Activated T-cell treated with anti-CD3 and anti-CD28 coated beads for 24 hours (primary cell): ENCODE measurements at regions not wholly inside any gene's neighbourhood (a gene's known extent, or its start where the extent isn't known, plus 50 kb on each side); places are given as distances from the start of the nearest gene placed in this dataset.
"Not testable (repeated sequence)": the region's sequence is repeated elsewhere in the genome, so short reads cannot be mapped to it uniquely, and the experiment has no call there.

Experiments used
- DNase-seq: peaks from one replicate; pipeline ENCODE4 v3.0.0-alpha.2; 2020; ENCODE audit warnings: low read depth

- DNase-seq = no peak
Observed at GRCh38 chr18:1488394-1488793, 583.7 kb downstream of the ADCYAP1 start.

- DNase-seq = no peak
Observed at GRCh38 chr18:1488957-1489356, 584.3 kb downstream of the ADCYAP1 start.

GRCh38 chr18:1495387-1495786 lies 590.7 kb downstream of the ADCYAP1 start:
- no peak for DNase-seq

GRCh38 chr18:1496096-1496495 lies 591.4 kb downstream of the ADCYAP1 start:
- DNase-seq = no peak

GRCh38 chr18:1498216-1498615 lies 593.5 kb downstream of the ADCYAP1 start:
- DNase-seq = no peak

GRCh38 chr18:1499265-1499664 lies 594.6 kb downstream of the ADCYAP1 start:
- no peak for DNase-seq

GRCh38 chr18:1503847-1504246 lies 599.2 kb downstream of the ADCYAP1 start:
- DNase-seq = no peak

- no peak for DNase-seq
Observed at GRCh38 chr18:1505856-1506255, 601.2 kb downstream of the ADCYAP1 start.

- no peak for DNase-seq
Observed at GRCh38 chr18:1510542-1511179, 606.0 kb downstream of the ADCYAP1 start.

- DNase-seq = no peak
Observed at GRCh38 chr18:1511619-1512311, 607.1 kb downstream of the ADCYAP1 start.

GRCh38 chr18:1513519-1513918 lies 608.8 kb downstream of the ADCYAP1 start:
- DNase-seq = no peak

GRCh38 chr18:1521588-1522248 lies 617.0 kb downstream of the ADCYAP1 start:
- not testable (repeated sequence) for DNase-seq

GRCh38 chr18:1522249-1522615 lies 617.6 kb downstream of the ADCYAP1 start:
- no peak for DNase-seq

GRCh38 chr18:1526991-1527390 lies 622.3 kb downstream of the ADCYAP1 start:
- DNase-seq = no peak

GRCh38 chr18:1527805-1528204 lies 623.1 kb downstream of the ADCYAP1 start:
- DNase-seq = no peak

- DNase-seq = no peak
Observed at GRCh38 chr18:1528447-1528846, 623.8 kb downstream of the ADCYAP1 start.

- DNase-seq = no peak
Observed at GRCh38 chr18:1528964-1529509, 624.4 kb downstream of the ADCYAP1 start.

GRCh38 chr18:1530650-1531049 lies 626.0 kb downstream of the ADCYAP1 start:
- DNase-seq = no peak

- no peak for DNase-seq
Observed at GRCh38 chr18:1539276-1539675, 634.6 kb downstream of the ADCYAP1 start.

- no peak for DNase-seq
Observed at GRCh38 chr18:1541478-1541877, 636.8 kb downstream of the ADCYAP1 start.

- no peak for DNase-seq
Observed at GRCh38 chr18:1542230-1542774, 637.6 kb downstream of the ADCYAP1 start.

- no peak for DNase-seq
Observed at GRCh38 chr18:1544016-1544415, 639.3 kb downstream of the ADCYAP1 start.

- not testable (repeated sequence) for DNase-seq
Observed at GRCh38 chr18:1557711-1558110, 653.0 kb downstream of the ADCYAP1 start.
